ENCODE measurements at regions not wholly inside any gene's neighbourhood (a gene's known extent, or its start where the extent isn't known, plus 50 kb on each side); places are given as distances from the start of the nearest gene placed in this dataset.

DNA sequence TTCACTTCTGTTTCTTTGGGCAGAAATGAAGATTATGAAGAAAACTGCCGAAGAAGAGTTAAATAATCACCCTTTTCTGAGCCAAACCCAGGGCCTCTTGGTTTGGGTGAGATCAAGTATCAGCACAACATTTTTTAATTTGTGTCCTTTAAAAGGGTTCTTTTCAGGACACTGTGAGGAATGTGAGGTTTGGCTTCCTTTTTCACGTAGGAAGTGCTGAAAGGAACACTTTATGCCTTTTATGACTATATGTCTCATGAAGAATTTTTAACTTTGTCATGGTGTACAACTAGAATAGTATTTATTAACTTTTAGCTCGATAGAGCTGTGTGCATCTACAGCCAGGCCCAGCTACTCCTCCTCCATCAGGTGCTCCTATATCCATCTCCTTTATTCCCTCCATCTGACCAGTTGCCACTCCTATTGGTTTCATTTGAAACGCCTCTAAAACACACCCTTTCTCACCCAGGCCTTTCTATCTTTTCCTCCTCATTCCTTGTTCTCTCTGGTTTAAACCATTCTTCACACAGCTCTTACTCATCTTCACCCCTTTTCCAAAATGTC lies 103.6 kb upstream of the LRIG3 start:
- no peak for TF ChIP-seq RAD21 (IDR thresholded peaks at IDR 0.05; ENCODE audit: low read depth)
- no peak for TF ChIP-seq TEAD4 (IDR thresholded peaks at IDR 0.05)
- TF ChIP-seq, protein P1, sequence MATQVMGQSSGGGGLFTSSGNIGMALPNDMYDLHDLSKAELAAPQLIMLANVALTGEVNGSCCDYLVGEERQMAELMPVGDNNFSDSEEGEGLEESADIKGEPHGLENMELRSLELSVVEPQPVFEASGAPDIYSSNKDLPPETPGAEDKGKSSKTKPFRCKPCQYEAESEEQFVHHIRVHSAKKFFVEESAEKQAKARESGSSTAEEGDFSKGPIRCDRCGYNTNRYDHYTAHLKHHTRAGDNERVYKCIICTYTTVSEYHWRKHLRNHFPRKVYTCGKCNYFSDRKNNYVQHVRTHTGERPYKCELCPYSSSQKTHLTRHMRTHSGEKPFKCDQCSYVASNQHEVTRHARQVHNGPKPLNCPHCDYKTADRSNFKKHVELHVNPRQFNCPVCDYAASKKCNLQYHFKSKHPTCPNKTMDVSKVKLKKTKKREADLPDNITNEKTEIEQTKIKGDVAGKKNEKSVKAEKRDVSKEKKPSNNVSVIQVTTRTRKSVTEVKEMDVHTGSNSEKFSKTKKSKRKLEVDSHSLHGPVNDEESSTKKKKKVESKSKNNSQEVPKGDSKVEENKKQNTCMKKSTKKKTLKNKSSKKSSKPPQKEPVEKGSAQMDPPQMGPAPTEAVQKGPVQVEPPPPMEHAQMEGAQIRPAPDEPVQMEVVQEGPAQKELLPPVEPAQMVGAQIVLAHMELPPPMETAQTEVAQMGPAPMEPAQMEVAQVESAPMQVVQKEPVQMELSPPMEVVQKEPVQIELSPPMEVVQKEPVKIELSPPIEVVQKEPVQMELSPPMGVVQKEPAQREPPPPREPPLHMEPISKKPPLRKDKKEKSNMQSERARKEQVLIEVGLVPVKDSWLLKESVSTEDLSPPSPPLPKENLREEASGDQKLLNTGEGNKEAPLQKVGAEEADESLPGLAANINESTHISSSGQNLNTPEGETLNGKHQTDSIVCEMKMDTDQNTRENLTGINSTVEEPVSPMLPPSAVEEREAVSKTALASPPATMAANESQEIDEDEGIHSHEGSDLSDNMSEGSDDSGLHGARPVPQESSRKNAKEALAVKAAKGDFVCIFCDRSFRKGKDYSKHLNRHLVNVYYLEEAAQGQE (IDR thresholded peaks at IDR 0.05; ENCODE audit: low read depth) = no peak
- TF ChIP-seq EGR1 (IDR thresholded peaks at IDR 0.05) = no peak
- TF ChIP-seq CREB1 (IDR thresholded peaks at IDR 0.05; ENCODE audit: low read depth) = no peak
- no peak for TF ChIP-seq EP300 (IDR thresholded peaks at IDR 0.05; ENCODE audit: borderline replicate concordance)
- TF ChIP-seq YY1 (IDR thresholded peaks at IDR 0.05; ENCODE audit: low read depth) = no peak
- no peak for TF ChIP-seq FOXM1 (IDR thresholded peaks at IDR 0.05; ENCODE audit: borderline replicate concordance, low read depth)
- no peak for TF ChIP-seq CEBPB (IDR thresholded peaks at IDR 0.05)
- TF ChIP-seq, protein P2, sequence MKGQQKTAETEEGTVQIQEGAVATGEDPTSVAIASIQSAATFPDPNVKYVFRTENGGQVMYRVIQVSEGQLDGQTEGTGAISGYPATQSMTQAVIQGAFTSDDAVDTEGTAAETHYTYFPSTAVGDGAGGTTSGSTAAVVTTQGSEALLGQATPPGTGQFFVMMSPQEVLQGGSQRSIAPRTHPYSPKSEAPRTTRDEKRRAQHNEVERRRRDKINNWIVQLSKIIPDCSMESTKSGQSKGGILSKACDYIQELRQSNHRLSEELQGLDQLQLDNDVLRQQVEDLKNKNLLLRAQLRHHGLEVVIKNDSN (IDR thresholded peaks at IDR 0.05) = no peak
- TF ChIP-seq ZBTB7A (IDR thresholded peaks at IDR 0.05; ENCODE audit: low read depth) = no peak
- no peak for TF ChIP-seq NFIC (IDR thresholded peaks at IDR 0.05)
- no peak for TF ChIP-seq TCF12 (IDR thresholded peaks at IDR 0.05; ENCODE audit: low read depth)
- TF ChIP-seq TAF1 (IDR thresholded peaks at IDR 0.05; ENCODE audit: low read depth) = no peak
- TF ChIP-seq, protein P3, sequence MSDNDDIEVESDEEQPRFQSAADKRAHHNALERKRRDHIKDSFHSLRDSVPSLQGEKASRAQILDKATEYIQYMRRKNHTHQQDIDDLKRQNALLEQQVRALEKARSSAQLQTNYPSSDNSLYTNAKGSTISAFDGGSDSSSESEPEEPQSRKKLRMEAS (IDR thresholded peaks at IDR 0.05) = no peak

- TF ChIP-seq TEAD4 (IDR thresholded peaks at IDR 0.05) (no peak), FOXM1 (IDR thresholded peaks at IDR 0.05; ENCODE audit: borderline replicate concordance, low read depth) (no peak), TAF1 (IDR thresholded peaks at IDR 0.05; ENCODE audit: low read depth) (no peak), NFIC (IDR thresholded peaks at IDR 0.05) (no peak), TCF12 (IDR thresholded peaks at IDR 0.05; ENCODE audit: low read depth) (no peak), ZBTB7A (IDR thresholded peaks at IDR 0.05; ENCODE audit: low read depth) (no peak), RAD21 (IDR thresholded peaks at IDR 0.05; ENCODE audit: low read depth) (no peak), EGR1 (IDR thresholded peaks at IDR 0.05) (no peak)
- TF ChIP-seq, protein P2 (IDR thresholded peaks at IDR 0.05) = no peak
- TF ChIP-seq, protein P3 (IDR thresholded peaks at IDR 0.05) = no peak
These were observed 100.0 kb upstream of the LRIG3 start for GRCh38 chr12:59020073-59020946.

DNA sequence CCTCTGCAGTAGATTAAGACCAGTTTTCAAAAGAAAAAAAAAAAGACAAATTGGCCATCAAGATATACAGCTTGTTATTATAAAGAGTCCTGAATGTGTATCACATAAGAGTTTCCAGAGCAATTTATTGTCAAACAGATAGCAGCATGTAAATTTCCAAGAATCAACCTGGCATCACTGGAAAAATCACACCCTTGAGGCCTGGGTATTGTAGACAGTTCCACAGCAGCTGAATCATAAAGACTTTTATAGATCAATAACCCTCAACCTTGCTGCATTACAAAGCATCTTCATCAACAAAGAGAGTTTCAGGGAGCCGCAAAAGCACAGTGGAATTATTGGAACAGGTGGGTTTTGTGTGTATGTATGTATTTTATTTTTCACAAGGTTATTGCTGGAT lies 94.6 kb upstream of the LRIG3 start:
- TF ChIP-seq YY1 (IDR thresholded peaks at IDR 0.05; ENCODE audit: low read depth) = no peak
- TF ChIP-seq NFIC (IDR thresholded peaks at IDR 0.05) = no peak
- TF ChIP-seq CREB1 (IDR thresholded peaks at IDR 0.05; ENCODE audit: low read depth) = no peak
- TF ChIP-seq TCF12 (IDR thresholded peaks at IDR 0.05; ENCODE audit: low read depth) = no peak
- no peak for TF ChIP-seq ZBTB7A (IDR thresholded peaks at IDR 0.05; ENCODE audit: low read depth)
- no peak for TF ChIP-seq EP300 (IDR thresholded peaks at IDR 0.05; ENCODE audit: borderline replicate concordance)
- no peak for TF ChIP-seq EGR1 (IDR thresholded peaks at IDR 0.05)
- TF ChIP-seq CEBPB (IDR thresholded peaks at IDR 0.05) = no peak

- TF ChIP-seq TCF12 (IDR thresholded peaks at IDR 0.05; ENCODE audit: low read depth) = no peak
- no peak for TF ChIP-seq EP300 (IDR thresholded peaks at IDR 0.05; ENCODE audit: borderline replicate concordance)
- no peak for TF ChIP-seq CEBPB (IDR thresholded peaks at IDR 0.05)
- TF ChIP-seq CREB1 (IDR thresholded peaks at IDR 0.05; ENCODE audit: low read depth) = no peak
- TF ChIP-seq, protein P1 (IDR thresholded peaks at IDR 0.05; ENCODE audit: low read depth) = no peak
- TF ChIP-seq, protein P2 (IDR thresholded peaks at IDR 0.05) = no peak
These were observed 90.6 kb upstream of the LRIG3 start for GRCh38 chr12:59010941-59011340.

DNA sequence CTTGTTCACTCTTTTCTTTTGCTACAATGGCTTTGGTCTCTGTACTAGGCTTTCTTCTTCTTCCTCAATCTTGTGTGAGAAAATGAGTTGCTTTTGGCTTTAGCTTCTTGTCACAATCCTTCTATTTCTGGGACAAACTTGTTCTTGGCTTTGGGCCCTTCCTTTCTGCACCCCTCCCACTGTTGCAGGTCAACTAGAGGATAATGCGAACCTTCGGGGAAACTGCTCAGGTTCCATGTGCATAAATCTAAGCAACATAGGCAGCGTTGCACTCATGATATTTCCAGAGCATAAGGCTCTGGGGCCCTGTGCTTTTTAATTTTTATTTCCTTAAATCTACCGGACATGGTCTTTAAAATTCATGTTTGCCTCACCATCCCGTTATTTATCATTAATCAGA lies 89.8 kb upstream of the LRIG3 start:
- no peak for TF ChIP-seq YY1 (IDR thresholded peaks at IDR 0.05; ENCODE audit: low read depth)
